Peyer's patch (tissue), 4 donors: ENCODE measurements at regions not wholly inside any gene's neighbourhood (a gene's known extent, or its start where the extent isn't known, plus 50 kb on each side); places are given as distances from the start of the nearest gene placed in this dataset.

Experiments
- CTCF ChIP-seq, 6 experiments: fragments of 450-650 bp in 4 of 6; fragments of 200-600 bp in 2 of 6; sonication (generic) in 1 of 6; IDR thresholded peaks; one replicate each; pipeline ENCODE4 v1.5.1; 2017 to 2019; ENCODE audit warnings: antibody characterized with exemption in 6 of 6, mild to moderate bottlenecking in 3 of 6, moderate library complexity in 1 of 6
- POLR2A ChIP-seq, 2 donors: fragments of 450-650 bp; IDR thresholded peaks; one replicate each; pipeline ENCODE4 v1.5.1; 2017; ENCODE audit warnings: antibody characterized with exemption in 2 of 2, mild to moderate bottlenecking in 2 of 2, moderate library complexity in 2 of 2

GRCh38 chr19:30074741-30075715 lies 133.0 kb downstream of the URI1 start:
- no peak for TF ChIP-seq POLR2A (IDR thresholded peaks at IDR 0.05)
- no peak for TF ChIP-seq CTCF (IDR thresholded peaks at IDR 0.05)
